Esophagus (tissue), 2 donors: ENCODE measurements at regions not wholly inside any gene's neighbourhood (a gene's known extent, or its start where the extent isn't known, plus 50 kb on each side); places are given as distances from the start of the nearest gene placed in this dataset.

Experiments
- H3K27ac ChIP-seq, 2 donors: one replicate each; pipeline ENCODE4 v1.5.1; 2013; ENCODE audit warnings: low read depth in 2 of 2, mild to moderate bottlenecking in 2 of 2, inconsistent platforms in 1 of 2, low read length in 1 of 2, moderate library complexity in 1 of 2
- H3K27me3 ChIP-seq, 2 donors: one replicate each; pipeline ENCODE4 v1.6.1; 2013; ENCODE audit warnings: low read length in 2 of 2, control low read depth in 1 of 2, mild to moderate bottlenecking in 1 of 2; ENCODE audit not compliant: insufficient read depth in 2 of 2, control insufficient read depth in 1 of 2
- H3K36me3 ChIP-seq, 2 donors: one replicate each; pipeline ENCODE4 v1.6.1; 2013; ENCODE audit warnings: low read length in 1 of 2; ENCODE audit not compliant: control insufficient read depth in 2 of 2, insufficient read depth in 2 of 2
- H3K4me1 ChIP-seq, 2 donors: one replicate each; pipeline ENCODE4 v1.6.1; 2013; ENCODE audit warnings: low read length in 1 of 2; ENCODE audit not compliant: control insufficient read depth in 2 of 2, insufficient read depth in 2 of 2
- H3K4me3 ChIP-seq, 2 donors: one replicate each; pipeline ENCODE4 v1.5.1; 2013; ENCODE audit warnings: low read length in 2 of 2, mild to moderate bottlenecking in 2 of 2, low read depth in 1 of 2, moderate library complexity in 1 of 2
- H3K9me3 ChIP-seq, 2 donors: one replicate each; pipeline ENCODE4 v1.6.1; 2013; ENCODE audit warnings: mild to moderate bottlenecking in 2 of 2, low read depth in 1 of 2, low read length in 1 of 2, moderate library complexity in 1 of 2; ENCODE audit not compliant: control insufficient read depth in 2 of 2, insufficient read depth in 1 of 2
- WGBS, 2 donors: extraction: QIAGEN DNeasy Blood & Tissue Kit; methylation state at CpG; one replicate each; pipeline ENCODE4 v1.1.7; 2013; 5-methylcytosine and 5-hydroxymethylcytosine counted together
- donor health status: healthy with polysubstance abuse.
- donor health status: Bipolar disorder and iron deficiency.

DNA sequence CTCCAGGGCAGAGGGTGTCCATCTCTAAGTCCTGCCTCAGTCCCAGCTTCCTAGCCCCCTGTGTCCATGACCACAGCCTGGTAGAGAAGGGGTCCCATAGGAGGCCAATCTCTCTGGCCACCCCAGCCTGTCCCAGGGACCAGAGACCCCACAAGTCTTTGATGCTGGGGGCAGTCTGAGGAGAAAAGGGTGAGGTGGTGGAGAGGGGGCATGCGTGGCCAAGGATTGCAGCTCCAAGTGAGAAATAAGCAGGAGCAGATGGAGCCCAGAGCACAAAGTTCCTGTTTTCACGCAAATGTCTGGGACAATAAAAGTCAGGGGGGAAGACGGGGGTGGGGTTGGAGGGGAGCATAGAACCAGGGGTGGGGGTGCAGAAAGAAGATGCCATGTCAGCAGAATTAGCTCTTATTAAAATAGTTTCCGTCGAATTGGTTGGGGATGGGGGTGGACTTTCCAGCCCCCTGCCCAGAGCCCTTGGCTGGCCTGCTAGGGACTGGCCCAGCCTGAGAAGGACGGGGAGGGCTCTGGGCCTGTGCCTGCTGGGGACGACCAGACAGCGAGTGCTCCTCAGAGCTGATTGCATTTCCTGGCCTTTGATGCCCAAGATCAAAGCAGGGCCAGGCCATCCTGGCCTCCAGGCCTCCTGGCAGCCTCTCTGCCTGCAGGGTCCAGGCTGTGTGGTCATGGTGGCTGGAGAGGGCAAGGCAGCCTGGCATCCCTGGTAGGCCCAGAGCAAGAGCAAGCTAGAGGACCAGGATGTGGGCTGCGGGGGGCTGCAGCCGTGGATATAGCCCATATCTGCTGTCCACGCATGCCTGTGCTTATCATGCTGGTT is 337.1 kb downstream of the DYSF start:
- Histone ChIP-seq H3K27ac (no peak overlapping the region), H3K36me3 (no peaks in the 10 kb centered on the region), H3K9me3 (no peaks in the 10 kb centered on the region), H3K27me3 (no peaks in the 10 kb centered on the region), H3K4me3 (no peak overlapping the region), H3K4me1 (peaks cover 0 to 6% of the 10 kb centered on the region in 2 donors)
- 85 to 87% methylated on average over 11 of the region's 11 CpGs for WGBS, 2 donors

- Histone ChIP-seq H3K4me1 (peaks cover 0 to 9% of the 10 kb centered on the region in 2 donors), H3K4me3 (no peak overlapping the region), H3K27me3 (no peaks in the 10 kb centered on the region), H3K9me3 (no peaks in the 10 kb centered on the region), H3K27ac (no peak overlapping the region), H3K36me3 (no peaks in the 10 kb centered on the region)
- WGBS, 2 donors, result 86 to 87% methylated on average over 14 of the region's 14 CpGs
Observed at GRCh38 chr2:71789556-71790204, 336.3 kb downstream of the DYSF start.

- no peak overlapping the region for H3K27ac ChIP-seq
- no peaks in the 10 kb centered on the region for H3K9me3 ChIP-seq
- H3K4me1 ChIP-seq, result peaks cover 0 to 7% of the 10 kb centered on the region in 2 donors
- no peaks in the 10 kb centered on the region for H3K27me3 ChIP-seq
- no peak overlapping the region for H3K4me3 ChIP-seq
- H3K36me3 ChIP-seq, result no peaks in the 10 kb centered on the region
- WGBS, 2 donors, result 92 to 94% methylated on average over 9 of the region's 9 CpGs
Observed at GRCh38 chr2:71788601-71789240, 335.4 kb downstream of the DYSF start.

DNA sequence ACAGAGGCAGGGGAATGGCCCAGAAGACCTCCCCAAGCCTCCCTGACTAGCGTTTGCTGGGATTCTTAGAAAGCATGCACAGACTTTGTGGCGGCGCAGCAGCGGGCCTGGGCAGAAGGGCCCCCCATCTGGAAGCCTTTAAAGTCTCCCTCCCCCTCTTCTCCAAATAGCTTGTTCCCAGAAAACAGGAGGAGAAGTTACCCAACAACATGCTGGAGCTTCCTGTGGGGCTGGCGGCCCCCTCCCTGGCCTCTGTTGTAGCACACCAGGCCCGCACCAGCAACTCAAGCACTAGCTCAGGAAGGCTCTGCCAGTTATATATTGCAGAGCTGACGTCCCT is 334.8 kb downstream of the DYSF start:
- H3K4me3 ChIP-seq, result no peak overlapping the region
- H3K36me3 ChIP-seq, result no peaks in the 10 kb centered on the region
- WGBS, 2 donors, result 86 to 88% methylated on average over 7 of the region's 7 CpGs
- H3K9me3 ChIP-seq, result no peaks in the 10 kb centered on the region
- peaks cover 0 to 4% of the 10 kb centered on the region in 2 donors for H3K4me1 ChIP-seq
- no peak overlapping the region for H3K27ac ChIP-seq
- H3K27me3 ChIP-seq, result no peaks in the 10 kb centered on the region

DNA sequence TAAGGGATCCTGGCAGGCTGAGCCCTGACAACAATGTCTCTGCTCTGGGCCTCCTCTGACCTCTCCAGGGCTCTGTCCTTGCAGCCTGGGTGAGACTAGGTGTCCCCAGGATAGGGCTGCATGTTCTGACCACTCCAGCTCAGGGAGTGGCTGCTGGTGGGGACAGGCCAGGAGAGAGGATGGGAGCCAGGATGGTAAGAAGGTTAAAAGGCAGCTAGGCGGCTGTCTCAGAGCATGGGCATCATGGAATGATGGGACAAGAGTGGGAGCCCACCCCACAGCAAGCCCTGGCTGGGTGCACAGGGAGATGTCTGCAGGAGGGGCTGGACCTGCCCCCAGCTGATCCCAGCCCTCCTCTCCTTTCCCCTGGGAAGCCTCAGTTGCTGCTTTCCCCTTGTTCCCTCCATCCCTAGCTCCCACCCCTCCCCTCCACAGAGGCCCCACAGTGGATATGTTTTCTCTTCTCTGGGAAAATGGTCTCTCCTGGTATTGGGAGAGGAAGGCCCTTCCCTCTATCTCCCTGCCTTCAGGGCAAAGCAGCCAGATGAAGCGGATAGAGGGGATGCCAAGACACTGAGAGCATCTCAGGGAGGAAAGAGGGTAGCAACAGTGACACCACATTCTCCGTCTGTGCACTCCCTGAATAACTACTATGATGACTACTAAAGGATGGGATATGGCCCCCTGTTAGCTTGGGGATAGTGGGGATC is 334.3 kb downstream of the DYSF start:
- H3K36me3 ChIP-seq, result no peaks in the 10 kb centered on the region
- H3K4me1 ChIP-seq, result peaks cover 0 to 3% of the 10 kb centered on the region in 2 donors
- 88 to 90% methylated on average over 3 of the region's 3 CpGs for WGBS, 2 donors
- no peaks in the 10 kb centered on the region for H3K9me3 ChIP-seq
- no peak overlapping the region for H3K4me3 ChIP-seq
- H3K27ac ChIP-seq, result no peak overlapping the region
- no peaks in the 10 kb centered on the region for H3K27me3 ChIP-seq

DNA sequence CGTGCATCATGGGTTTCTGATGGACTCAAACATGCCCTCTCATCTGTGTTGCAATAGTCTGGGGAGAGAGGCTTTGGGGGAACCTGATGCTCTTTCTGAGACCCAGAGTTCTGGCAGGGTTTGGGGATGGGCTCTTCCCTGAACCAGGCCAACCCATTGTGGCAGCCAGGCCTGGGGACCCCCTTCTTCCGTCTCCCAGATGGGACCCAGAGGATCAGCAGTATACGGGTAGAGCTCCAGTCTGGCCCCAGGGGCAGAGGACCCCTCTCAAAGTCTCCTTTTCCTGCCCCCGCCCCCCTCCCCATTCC is 333.7 kb downstream of the DYSF start:
- H3K36me3 ChIP-seq, result no peaks in the 10 kb centered on the region
- no peaks in the 10 kb centered on the region for H3K27me3 ChIP-seq
- no peaks in the 10 kb centered on the region for H3K9me3 ChIP-seq
- H3K27ac ChIP-seq, result no peak overlapping the region
- H3K4me1 ChIP-seq, result peaks cover 0 to 3% of the 10 kb centered on the region in 2 donors
- 95 to 97% methylated on average over 4 of the region's 4 CpGs for WGBS, 2 donors
- no peak overlapping the region for H3K4me3 ChIP-seq

- H3K27me3 ChIP-seq, result no peaks in the 10 kb centered on the region
- no peaks in the 10 kb centered on the region for H3K36me3 ChIP-seq
- H3K4me3 ChIP-seq, result no peak overlapping the region
- H3K9me3 ChIP-seq, result no peaks in the 10 kb centered on the region
- H3K4me1 ChIP-seq, result peaks cover 0 to 3% of the 10 kb centered on the region in 2 donors
- WGBS, 2 donors, result 90 to 91% methylated on average over 17 of the region's 17 CpGs
- H3K27ac ChIP-seq, result no peak overlapping the region
Observed at GRCh38 chr2:71786291-71787107, 333.1 kb downstream of the DYSF start.

DNA sequence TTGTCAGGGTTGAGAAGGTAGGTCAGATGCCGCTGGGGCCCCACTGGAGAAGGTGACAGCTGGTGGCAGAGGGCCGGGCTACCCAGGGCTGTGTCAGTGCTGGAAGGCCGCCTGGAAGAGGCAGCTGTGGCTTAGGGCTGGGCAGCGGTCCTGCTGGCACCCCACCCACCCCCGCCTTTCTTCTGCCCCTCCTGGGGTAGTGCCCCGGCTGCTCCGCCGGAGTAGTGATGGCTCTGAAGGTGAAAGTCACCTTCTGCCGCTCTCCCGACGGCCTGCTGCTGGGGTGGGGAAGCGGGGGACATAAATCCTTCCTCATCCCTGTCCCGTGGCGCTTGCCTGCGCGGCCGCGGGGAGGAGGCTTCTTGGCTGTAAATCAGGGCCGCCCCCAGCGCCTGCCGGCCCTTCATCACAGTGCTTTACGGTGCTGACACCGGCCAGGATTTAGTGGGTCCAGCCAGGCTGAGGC is 332.2 kb downstream of the DYSF start:
- 75 to 81% methylated on average over 23 of the region's 23 CpGs for WGBS, 2 donors
- no peak overlapping the region for H3K27ac ChIP-seq
- no peaks in the 10 kb centered on the region for H3K36me3 ChIP-seq
- no peak overlapping the region for H3K4me3 ChIP-seq
- peaks cover 0 to 3% of the 10 kb centered on the region in 2 donors for H3K4me1 ChIP-seq
- H3K9me3 ChIP-seq, result no peaks in the 10 kb centered on the region
- H3K27me3 ChIP-seq, result no peaks in the 10 kb centered on the region
